ENCODE measurements at regions not wholly inside any gene's neighbourhood (a gene's known extent, or its start where the extent isn't known, plus 50 kb on each side); places are given as distances from the start of the nearest gene placed in this dataset.
"Not testable (repeated sequence)": the region's sequence is repeated elsewhere in the genome, so short reads cannot be mapped to it uniquely, and the experiment has no call there.

GRCh38 chr20:12458241-12458640 is 540.5 kb downstream of the BTBD3 start:
- no peak for DNase-seq

- no peak for DNase-seq
Observed at GRCh38 chr20:12464036-12464435, 544.7 kb upstream of the SPTLC3 start.

- DNase-seq, result no peak
Observed at GRCh38 chr20:12466915-12467314, 541.9 kb upstream of the SPTLC3 start.

GRCh38 chr20:12467758-12468157 is 541.0 kb upstream of the SPTLC3 start:
- DNase-seq, result no peak

GRCh38 chr20:12482661-12483060 is 526.1 kb upstream of the SPTLC3 start:
- DNase-seq, result no peak

GRCh38 chr20:12502443-12502842 is 506.3 kb upstream of the SPTLC3 start:
- no peak for DNase-seq

- DNase-seq, result no peak
Observed at GRCh38 chr20:12504779-12505178, 504.0 kb upstream of the SPTLC3 start.

GRCh38 chr20:12511499-12511898 is 497.3 kb upstream of the SPTLC3 start:
- no peak for DNase-seq

GRCh38 chr20:12512755-12513154 is 496.0 kb upstream of the SPTLC3 start:
- no peak for DNase-seq

GRCh38 chr20:12528104-12528503 is 480.7 kb upstream of the SPTLC3 start:
- no peak for DNase-seq

- DNase-seq, result no peak
Observed at GRCh38 chr20:12528591-12529041, 480.2 kb upstream of the SPTLC3 start.

GRCh38 chr20:12531626-12532025 is 477.1 kb upstream of the SPTLC3 start:
- no peak for DNase-seq

GRCh38 chr20:12535316-12535715 is 473.5 kb upstream of the SPTLC3 start:
- DNase-seq, result no peak

GRCh38 chr20:12535770-12536169 is 473.0 kb upstream of the SPTLC3 start:
- no peak for DNase-seq

- no peak for DNase-seq
Observed at GRCh38 chr20:12554426-12554825, 454.3 kb upstream of the SPTLC3 start.

GRCh38 chr20:12555369-12555768 is 453.4 kb upstream of the SPTLC3 start:
- no peak for DNase-seq

- not testable (repeated sequence) for DNase-seq
Observed at GRCh38 chr20:12555849-12556248, 452.9 kb upstream of the SPTLC3 start.

GRCh38 chr20:12557224-12557623 is 451.5 kb upstream of the SPTLC3 start:
- DNase-seq, result no peak

GRCh38 chr20:12564979-12565378 is 443.8 kb upstream of the SPTLC3 start:
- DNase-seq, result no peak

- no peak for DNase-seq
Observed at GRCh38 chr20:12566596-12566995, 442.2 kb upstream of the SPTLC3 start.

GRCh38 chr20:12570371-12570770 is 438.4 kb upstream of the SPTLC3 start:
- DNase-seq, result no peak

- no peak for DNase-seq
Observed at GRCh38 chr20:12573442-12573841, 435.3 kb upstream of the SPTLC3 start.

GRCh38 chr20:12575352-12576095 is 433.2 kb upstream of the SPTLC3 start:
- peak; percentile 46 for DNase-seq

GRCh38 chr20:12577213-12577612 is 431.6 kb upstream of the SPTLC3 start:
- DNase-seq, result no peak

Data from right kidney (tissue), 1 donor.